ENCODE measurements at regions not wholly inside any gene's neighbourhood (a gene's known extent, or its start where the extent isn't known, plus 50 kb on each side); places are given as distances from the start of the nearest gene placed in this dataset.

DNA sequence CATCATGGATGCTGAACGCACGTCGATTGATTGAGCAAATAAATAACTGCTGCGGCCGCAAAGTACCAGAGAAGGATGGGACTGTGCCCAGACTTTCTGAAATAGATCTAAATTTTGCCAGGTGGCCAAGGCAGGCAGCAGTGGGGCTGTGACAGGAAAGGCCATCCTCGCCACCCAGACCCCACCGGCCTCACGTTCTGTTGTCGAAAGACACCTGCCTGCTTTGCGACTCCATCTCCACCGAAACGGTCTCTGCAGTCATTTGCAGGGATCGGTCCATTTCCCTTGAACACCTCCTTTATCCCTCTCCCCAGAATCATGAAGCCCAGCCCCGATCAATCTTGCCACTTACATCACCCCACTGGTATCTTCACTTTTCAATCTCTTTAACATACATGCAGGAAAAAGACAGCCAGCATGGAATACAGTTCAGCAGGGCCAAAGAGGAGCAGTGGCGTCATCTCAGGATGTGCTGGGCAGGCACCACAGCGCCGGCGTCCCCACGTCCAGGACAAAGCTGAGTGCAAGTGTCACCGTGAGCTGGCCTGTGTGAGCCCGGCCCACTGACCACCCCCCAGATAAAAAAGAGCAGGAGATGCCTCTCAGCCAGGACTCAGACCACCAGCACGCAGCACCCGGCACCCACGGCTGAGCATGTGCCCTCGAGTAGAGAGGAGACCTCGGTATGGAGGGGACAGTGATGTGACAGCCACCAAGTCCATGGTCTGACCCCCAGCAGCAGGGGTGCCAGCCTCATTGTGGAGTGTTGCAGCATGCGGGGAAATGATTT lies 610.3 kb downstream of the TBC1D22A start:
- no peak for DNase-seq (ENCODE audit: low read depth)

DNA sequence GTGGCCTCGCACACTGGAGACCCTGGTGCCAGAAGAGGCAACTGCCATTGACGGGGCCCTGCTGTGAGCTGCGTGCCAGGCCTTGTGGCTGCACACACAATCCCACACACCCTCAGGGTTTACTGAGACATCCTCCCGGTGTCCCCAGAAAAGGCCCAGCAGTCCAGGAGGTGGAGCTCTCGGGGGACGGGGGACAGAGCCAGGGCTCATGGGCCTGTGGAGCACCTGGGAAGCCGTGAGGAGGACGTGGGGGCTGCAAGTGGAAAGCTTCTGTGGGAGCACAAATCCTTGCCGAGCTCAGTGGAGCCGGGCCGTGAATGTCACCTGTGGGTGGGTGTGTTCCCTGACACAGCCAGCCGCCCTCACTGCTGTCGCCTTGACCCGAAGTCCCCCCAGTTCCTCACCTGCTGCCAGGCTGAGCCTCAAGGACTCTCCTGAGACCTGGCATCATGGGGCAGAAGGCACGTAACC lies 609.7 kb downstream of the TBC1D22A start:
- no peak for DNase-seq (ENCODE audit: low read depth)

DNA sequence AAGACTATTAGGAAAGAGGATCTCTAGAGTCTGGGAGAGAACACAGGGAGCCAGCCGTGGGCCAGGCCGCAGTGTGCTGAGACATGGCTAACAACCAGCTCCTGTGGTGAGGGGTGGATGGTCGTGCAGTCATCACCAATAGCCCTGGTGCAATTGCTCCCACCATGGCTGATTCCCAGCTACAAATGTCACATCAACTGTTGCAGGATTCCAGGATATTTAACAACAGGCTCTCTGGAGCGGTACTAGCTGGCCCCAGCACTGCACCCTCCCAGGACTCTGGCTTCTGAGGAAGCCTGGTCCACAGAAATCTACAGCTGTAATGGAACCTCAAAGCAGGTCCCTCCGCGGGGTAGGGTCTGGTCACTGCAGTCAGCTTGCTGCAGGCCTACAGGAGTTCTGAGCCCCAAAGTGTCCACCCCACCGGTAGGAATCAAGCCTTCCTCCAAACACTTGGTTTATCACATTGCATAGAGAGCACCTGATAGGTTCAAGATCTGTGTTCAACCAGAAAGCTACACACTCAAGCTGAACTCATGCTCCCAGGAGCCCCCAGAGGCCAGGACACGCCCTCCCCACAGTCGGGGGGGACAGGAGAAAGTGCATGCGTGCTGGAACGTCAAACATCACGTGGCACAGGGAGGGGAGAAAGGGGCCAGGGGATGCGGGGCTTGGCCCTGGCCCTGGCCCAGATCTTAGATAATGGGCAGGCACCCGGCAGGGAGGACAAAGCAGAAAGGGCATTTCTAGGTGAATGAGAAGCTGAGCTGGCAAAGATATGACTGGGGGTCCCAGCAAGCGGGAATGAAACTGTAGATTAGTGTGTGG lies 609.0 kb downstream of the TBC1D22A start:
- DNase-seq (ENCODE audit: low read depth) = no peak

DNA sequence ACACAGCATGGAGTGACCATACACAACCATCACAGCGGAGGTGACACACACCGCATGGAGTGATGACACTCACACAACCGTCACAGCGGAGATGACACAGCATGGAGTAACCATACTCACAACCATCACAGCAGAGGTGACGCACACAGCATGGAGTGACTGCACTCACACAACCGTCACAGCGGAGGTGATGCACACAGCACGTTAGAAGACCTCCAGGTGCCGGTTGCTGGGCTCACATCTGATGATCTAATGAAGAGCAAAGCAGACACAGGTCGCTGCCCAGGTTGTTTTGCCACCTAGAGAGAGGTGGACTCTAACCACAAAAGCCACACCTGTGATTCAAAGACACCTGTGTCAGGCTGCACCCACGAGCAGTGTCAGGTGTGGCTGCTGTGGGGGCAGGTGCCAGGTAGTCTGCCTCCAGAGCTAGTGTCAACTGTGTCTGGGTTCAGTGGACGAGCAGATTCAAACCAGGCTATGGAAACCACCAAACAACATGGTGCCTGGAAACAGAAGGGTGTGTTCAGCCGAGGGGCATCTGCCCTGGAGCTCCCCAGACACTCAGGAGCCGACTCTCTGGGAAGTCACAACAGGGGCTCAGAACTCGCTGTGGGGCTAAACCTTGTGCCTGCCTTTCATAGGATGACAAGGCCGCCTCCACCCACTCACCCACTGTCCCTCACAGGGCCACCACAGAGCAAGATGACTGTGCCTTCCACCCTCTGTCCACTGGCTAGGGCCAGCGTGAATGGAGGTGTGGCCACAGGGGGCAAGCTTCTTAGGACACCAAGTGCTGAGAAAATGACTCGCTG lies 608.2 kb downstream of the TBC1D22A start:
- DNase-seq (ENCODE audit: low read depth) = peak; percentile 71

DNA sequence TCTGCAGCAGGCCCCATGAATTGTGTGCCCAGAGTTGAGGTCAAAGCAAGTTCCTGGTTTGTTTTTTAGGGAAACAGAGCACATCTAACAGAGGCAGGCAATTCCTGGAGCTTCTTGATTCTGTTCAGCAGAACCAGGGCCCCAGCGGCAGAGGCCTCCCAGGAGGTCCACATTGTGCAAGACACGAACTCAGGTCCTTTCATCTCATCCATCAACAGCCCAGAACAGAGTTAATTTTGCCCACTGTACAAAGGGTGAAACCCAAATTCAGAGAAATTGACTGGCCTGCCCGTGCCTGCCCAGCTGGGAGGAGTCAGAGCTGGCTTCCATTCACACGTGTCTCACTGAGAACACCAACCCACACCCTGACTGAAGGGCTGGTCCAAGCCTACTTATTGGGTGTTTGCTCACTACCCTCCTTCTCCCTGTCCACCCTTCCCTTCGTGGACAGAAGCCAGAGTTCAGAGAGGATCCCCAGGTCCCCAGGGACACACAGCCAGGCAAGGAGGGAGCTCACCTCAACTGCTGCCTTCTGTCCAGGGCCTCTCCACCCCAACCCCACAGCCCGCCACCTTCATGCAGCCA lies 607.1 kb downstream of the TBC1D22A start:
- no peak for DNase-seq (ENCODE audit: low read depth)

DNA sequence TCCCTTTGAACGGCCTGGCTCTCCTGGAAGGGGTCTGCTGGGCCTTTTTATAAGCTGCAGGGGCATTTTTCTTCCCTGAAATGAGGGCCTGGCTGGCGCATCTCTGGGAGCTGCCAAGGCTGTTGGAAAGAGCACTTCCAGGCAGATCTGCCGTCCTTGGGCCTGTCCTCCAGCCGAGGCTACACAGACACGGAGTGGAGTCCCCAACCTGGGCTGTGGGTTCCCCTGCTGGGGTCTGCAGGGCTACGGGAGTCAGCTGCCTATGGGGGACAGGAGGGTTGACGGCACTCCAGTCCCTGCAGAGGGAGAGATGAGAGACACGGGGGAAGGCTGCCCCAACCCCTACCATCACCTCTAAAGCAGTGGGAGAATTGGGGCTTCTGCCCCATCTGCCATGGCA lies 606.6 kb downstream of the TBC1D22A start:
- DNase-seq (ENCODE audit: low read depth) = no peak

DNA sequence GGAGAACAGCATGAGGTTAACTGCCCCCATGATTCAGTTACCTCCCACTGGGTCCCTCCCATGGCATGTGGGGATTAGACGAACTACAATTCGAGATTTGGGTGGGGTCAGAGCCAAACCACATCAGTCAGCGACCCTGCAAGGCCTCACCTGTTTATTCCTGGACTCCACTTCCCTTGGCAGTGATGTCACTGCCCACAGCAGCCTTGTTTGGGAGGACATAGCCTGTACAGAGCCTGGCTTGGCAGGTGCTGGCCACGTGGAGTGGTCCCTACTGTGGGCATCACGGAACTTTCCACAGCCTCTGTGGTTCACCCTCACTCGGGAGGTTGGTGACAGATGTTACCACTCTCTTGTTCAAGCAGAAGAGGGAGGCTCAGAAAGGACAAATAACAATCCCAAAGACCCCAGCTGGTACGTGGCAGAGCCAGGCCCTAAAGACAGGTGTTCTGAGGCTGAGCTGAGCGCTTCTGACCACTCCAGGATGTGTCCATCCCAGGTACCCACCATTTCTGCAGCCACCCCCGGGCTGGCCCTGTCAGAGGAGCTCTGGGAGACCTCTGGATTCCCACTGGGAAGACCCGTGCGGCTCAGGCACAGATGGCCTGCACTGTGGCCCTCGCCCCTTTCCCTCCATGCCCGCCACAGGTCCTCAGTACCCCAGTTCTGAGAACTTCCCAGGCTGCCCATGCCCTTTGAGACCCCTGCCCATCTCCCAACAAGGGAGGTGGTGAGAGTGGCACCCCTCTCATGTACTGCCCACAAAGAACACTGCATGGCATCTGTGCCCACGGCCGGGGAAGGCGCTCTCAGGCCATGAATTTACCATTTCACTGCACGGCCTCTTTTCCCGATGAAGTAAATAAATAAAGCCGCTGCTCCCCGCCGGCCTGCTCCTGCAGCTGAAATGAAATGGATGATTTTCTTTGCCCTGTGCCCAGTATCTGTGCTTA lies 605.8 kb downstream of the TBC1D22A start:
- DNase-seq (ENCODE audit: low read depth) = no peak

DNA sequence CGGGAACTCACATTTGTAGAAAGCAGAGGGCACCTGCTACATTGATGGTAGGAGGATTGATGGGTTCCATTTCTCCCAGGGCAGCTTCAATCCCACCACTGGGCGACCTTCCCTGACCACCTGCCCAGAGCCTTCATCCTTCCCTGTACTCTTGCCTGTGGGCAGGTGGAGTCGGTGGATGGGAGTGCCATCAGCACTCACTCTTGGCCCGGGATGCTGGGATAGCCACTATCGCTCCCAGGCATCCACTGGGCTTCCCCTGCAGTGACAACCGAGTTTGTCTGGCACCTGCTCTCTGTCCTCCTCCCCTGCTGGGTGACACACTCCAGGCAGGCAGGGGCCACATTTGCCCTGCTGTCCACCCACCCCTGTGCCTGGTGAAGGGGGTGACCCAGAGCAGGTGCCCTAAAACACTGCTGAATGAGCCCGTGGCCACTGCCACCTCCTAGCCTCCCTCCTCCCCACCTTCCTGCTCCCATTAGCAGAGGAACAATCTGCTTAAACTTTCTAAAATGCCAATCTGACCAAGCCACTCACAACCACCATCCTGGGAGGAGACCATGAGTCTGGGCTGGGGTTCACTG lies 604.7 kb downstream of the TBC1D22A start:
- no peak for DNase-seq (ENCODE audit: low read depth)

DNA sequence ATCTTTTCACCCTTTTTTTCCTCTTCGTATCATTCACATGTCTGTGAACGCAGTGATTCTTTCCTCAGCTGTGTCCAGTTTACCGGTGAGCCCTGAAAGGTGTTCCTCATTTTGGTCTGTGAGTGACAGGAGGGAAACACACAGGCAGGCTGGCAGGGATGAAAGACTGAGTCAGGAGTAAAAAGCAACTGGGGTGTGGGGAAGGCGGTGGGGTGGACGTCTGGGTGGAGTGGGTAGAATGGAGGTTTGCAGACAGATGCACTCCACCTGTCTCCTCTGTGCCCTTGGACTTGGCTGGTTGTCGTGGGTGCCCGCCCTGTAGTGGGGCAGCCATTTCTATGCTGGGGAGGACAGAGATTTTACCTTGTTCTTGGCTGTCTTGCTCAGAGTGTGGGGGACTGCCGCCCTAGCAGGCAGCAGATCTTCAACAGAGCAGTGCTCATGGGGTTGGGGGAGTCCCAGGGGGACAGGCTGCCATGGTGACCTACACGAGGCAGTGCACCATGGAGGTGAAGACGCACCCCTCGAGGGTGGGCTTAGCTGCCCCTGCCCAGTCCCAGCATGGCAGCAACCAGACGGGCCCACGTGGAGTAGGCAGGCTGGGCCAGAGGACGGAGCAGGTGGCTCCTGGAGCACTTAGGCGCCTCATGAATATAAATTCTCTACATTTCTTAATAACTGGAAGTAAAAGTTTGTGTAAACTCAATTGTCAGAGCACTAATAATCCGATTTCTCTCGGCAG lies 603.7 kb downstream of the TBC1D22A start:
- no peak for DNase-seq (ENCODE audit: low read depth)

DNA sequence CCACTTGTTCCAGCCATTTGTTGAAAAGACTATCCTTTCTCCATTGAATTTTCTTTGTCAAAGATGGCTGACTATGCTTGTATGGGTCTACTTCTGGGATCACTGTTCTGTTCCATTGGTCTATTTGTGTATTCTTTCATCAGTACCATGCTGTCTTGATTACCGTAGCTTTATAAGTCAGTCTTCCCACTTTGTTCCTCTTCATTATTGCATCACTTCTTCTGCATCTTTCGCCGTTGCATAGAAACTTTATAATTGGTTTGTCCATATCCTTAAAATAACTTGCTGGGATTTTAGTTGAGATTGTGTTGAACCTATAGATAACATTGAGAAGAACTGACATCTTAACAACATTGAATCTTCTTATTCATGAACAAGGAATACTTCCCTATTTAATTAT lies 598.8 kb downstream of the TBC1D22A start:
- DNase-seq (ENCODE audit: low read depth) = no peak

DNA sequence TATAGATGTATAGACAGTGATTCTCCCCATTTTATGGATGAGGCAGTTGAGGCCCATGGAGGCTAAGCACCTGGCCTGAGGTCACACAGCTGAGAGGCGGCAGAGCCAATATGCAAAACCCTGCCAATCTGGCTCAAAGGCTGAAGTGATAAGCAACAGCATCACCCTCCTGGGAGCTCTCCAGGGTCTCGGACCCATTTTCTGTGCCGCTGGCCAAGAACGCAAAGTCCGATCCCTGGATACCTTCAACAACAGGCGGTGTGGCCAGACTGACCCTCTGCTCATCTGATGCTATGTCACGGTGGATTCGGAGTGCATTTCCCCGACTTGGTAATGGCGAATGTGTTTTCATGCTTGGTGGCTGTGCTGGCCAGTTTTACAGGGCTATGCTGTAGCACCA lies 595.0 kb downstream of the TBC1D22A start:
- DNase-seq (ENCODE audit: low read depth) = no peak

DNA sequence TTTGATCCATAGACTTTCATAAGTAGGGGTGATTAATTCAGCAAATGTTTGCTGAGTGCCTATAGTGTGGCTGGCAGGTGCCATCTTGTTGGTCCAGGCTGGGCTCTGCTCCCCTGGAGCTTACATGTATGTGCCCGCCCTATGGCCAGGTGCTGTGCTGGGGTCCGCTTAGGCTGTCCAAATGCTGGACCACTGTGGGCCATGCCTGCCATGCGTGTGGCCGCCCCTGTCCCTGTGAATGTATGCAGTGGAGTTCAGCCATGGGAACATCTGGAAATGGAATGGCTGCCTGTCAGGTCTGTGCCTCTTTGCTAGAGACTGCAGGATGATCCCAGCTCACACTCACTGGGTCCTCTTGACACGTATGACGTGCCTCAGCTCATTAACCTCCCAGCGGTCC lies 594.6 kb downstream of the TBC1D22A start:
- no peak for DNase-seq (ENCODE audit: low read depth)

DNA sequence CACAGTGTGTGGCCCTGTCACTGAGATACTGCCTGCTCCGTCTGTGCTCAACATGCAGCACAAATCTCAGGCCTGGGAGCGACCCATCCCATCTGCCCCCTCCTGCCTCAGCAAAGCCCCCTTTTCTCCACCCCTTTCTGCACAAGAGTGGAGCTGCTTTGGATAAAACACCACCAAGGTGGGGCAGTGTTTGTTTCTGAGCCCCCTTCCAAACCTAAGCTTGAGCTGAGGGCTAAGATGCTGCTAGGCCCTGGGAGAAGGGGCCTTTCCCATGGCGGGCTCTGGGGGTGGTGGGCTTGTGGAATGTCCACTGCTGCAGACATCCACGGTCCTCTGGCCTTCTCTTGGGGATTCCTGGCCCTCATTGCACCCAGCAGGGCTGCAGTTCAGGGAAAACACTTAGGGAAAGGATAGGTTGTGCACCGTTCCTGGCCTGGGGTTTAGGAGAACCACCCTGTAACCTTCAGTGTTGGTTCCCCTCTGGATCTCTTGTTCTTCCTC lies 594.1 kb downstream of the TBC1D22A start:
- no peak for DNase-seq (ENCODE audit: low read depth)

DNA sequence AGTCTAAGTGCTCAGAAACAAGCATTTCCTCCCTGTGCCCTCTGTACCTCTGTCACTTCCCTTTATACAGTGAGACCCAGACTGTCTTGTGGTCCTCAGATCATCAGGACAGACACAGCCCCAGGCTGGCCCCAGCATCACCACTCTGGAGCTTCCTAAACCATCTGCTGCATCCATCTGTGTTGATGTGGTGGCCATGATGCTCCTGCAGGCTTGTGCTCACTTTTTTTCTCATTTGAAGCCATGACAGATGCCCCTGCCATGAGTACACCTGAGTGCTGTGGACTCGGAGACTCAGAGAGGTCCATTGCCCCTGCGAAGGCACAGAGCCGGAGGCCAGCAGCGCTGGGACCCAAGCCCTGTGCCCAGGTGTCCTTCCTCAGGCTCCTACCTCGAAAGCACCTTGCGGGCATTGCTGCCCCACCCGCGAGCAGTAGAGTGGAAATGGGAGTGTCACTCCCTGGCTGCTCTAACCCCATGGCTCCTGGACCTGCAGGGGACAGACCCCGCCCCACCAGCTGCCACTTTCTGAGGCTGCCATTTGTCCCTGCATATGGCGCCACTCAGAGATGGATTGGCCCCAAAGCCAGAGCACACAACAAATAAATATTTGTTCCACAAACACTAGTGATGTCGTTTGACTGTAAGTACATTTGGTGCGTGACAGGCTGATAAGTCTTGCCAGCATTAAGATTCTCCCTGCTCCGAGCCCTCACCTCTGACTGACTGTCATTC lies 593.5 kb downstream of the TBC1D22A start:
- DNase-seq (ENCODE audit: low read depth) = no peak

DNA sequence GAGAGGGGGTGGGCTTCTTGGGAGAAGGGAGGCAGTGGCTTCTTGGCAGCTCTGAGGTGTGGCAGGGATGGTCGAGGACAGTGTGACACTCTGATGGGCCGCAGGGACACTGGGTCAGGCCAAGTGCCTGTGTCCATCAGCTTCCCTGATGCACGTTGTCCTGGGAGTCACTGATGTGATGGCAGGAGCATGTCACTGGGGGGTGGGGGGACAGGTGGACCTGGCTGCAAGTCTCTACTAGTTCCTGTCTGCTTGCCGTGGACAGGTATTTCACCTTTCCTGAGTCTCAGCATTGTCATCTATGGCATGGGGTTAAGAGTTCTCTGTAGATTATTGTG lies 592.9 kb downstream of the TBC1D22A start:
- DNase-seq (ENCODE audit: low read depth) = no peak

DNA sequence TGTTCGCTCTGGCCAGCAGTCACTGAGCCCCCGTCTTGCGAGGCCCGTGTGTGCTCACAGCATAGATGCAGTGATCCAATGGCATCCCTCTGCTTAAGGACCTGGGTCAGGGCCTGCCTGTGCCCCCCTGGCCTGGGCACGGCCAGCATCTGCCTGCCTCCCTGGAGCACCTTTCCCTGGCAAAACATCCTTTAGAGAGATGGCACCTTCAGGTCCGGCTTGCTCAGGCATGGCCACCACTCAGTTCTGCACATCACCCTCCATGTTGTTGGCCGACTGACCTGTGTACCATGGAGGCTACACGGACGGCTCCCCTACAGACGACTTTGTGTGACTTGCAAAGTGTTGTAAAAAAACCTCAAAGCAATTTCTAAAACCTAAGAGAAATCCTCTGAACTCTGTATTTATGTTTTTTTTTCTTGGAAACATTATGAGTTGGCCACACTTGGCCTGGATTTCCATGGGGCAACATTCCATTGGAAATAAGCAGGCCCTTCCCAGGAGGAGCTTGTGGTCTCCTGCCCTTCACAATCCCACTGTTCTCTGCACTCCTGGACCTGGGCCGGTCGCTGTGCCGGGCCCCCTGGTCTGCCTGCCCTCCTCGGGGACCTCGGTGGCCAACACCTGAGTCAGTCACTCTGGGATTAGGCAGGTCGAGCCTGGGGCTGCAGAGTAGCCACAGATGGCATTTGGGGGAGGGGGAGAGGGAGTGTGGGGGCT lies 592.4 kb downstream of the TBC1D22A start:
- DNase-seq (ENCODE audit: low read depth) = no peak

DNA sequence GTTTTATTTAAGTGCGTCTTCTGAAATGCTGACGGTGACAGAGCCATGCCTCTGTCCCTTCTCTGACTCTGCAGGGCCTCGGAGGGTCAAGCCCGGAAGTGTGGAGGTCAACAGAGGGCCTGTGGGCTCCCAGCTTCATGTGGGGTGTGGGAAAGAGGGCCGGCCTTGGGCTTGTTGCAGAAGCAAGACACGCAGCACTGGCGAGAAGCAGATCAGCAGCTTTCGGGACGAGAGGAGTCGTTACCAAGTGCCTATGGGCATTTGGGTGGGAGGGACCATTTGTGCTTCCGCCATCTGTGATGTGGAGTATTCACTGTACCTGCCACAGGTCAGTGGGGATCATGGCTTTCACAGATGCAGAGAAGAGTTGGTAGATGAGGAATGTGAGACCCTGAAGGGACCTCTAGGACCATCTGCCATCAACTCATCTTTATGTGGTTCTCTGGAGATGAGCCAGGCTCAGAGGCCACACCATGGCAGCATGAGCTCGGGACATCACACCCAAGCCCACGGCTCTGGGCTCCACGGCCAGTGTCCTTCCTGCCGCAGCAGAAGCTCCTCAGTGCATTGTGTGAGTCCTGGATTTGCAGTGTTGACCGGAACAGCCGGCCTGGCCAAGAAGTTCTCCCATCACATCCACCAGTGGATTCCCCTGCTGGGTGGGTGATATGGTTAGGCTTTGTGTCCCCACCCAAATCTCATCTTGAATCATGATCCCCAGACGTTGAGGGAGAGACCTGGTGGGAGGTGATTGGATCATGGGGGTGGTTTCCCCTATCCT lies 590.7 kb downstream of the TBC1D22A start:
- no peak for DNase-seq (ENCODE audit: low read depth)
